ENCODE measurements at regions not wholly inside any gene's neighbourhood (a gene's known extent, or its start where the extent isn't known, plus 50 kb on each side); places are given as distances from the start of the nearest gene placed in this dataset.

GRCh38 chr3:174440741-174441587, 418.2 kb upstream of the NAALADL2 start:
- DNase-seq = peak; percentile 88
- H3K9me3 Mint-ChIP-seq = no peaks in the 10 kb centered on the region
- no peak for TF ChIP-seq CTCF (IDR thresholded peaks at IDR 0.05)
- H3K4me1 Mint-ChIP-seq = peaks cover 28% of the 10 kb centered on the region
- no peaks in the 10 kb centered on the region for H3K27me3 Mint-ChIP-seq (ENCODE audit: low read depth, poor library complexity)
- H3K4me3 Mint-ChIP-seq = peak overlapping the region; percentile 96
- peak overlapping the region; percentile 99 for H3K27ac Mint-ChIP-seq
- H3K36me3 Mint-ChIP-seq (ENCODE audit: low read depth) = no peaks in the 10 kb centered on the region

GRCh38 chr3:174441588-174442301, 417.4 kb upstream of the NAALADL2 start:
- DNase-seq = no peak
- Mint-ChIP-seq H3K27me3 (ENCODE audit: low read depth, poor library complexity) (no peaks in the 10 kb centered on the region), H3K4me3 (peak overlapping the region; percentile 96), H3K27ac (peak overlapping the region; percentile 99), H3K4me1 (peaks cover 24% of the 10 kb centered on the region), H3K36me3 (ENCODE audit: low read depth) (peaks cover 4% of the 10 kb centered on the region), H3K9me3 (peaks cover 4% of the 10 kb centered on the region)
- no peak for TF ChIP-seq CTCF (IDR thresholded peaks at IDR 0.05)

GRCh38 chr3:174442302-174442682, 416.8 kb upstream of the NAALADL2 start:
- H3K4me1 Mint-ChIP-seq = peaks cover 23% of the 10 kb centered on the region
- TF ChIP-seq CTCF (IDR thresholded peaks at IDR 0.05) = no peak
- H3K36me3 Mint-ChIP-seq (ENCODE audit: low read depth) = peaks cover 4% of the 10 kb centered on the region
- peak overlapping the region; percentile 96 for H3K4me3 Mint-ChIP-seq
- H3K9me3 Mint-ChIP-seq = peaks cover 9% of the 10 kb centered on the region
- DNase-seq = no peak
- H3K27ac Mint-ChIP-seq = no peak overlapping the region
- H3K27me3 Mint-ChIP-seq (ENCODE audit: low read depth, poor library complexity) = no peaks in the 10 kb centered on the region

GRCh38 chr3:174444391-174444790, 414.7 kb upstream of the NAALADL2 start:
- Mint-ChIP-seq H3K4me1 (peaks cover 11% of the 10 kb centered on the region), H3K27me3 (ENCODE audit: low read depth, poor library complexity) (peaks cover 4% of the 10 kb centered on the region), H3K36me3 (ENCODE audit: low read depth) (peaks cover 20% of the 10 kb centered on the region), H3K27ac (no peak overlapping the region), H3K4me3 (no peak overlapping the region), H3K9me3 (peaks cover 26% of the 10 kb centered on the region)
- no peak for DNase-seq
- TF ChIP-seq CTCF (IDR thresholded peaks at IDR 0.05) = no peak

GRCh38 chr3:174457758-174458157, 401.4 kb upstream of the NAALADL2 start:
- no peaks in the 10 kb centered on the region for H3K4me1 Mint-ChIP-seq
- no peaks in the 10 kb centered on the region for H3K27me3 Mint-ChIP-seq (ENCODE audit: low read depth, poor library complexity)
- H3K27ac Mint-ChIP-seq = no peak overlapping the region
- peaks cover 46% of the 10 kb centered on the region for H3K9me3 Mint-ChIP-seq
- TF ChIP-seq CTCF (IDR thresholded peaks at IDR 0.05) = no peak
- no peak overlapping the region for H3K4me3 Mint-ChIP-seq
- DNase-seq = no peak
- H3K36me3 Mint-ChIP-seq (ENCODE audit: low read depth) = peaks cover 25% of the 10 kb centered on the region

Measured in nephron progenitor cell (in vitro differentiated cells).